RWPE1 (cell line): ENCODE measurements at regions not wholly inside any gene's neighbourhood (a gene's known extent, or its start where the extent isn't known, plus 50 kb on each side); places are given as distances from the start of the nearest gene placed in this dataset.

ENCODE experiments used
- CTCF ChIA-PET: fragments of 350-600 bp; sonication (Branson Sonifier 250); formaldehyde crosslinking; extraction: SDS; loops from one replicate; lab custom pipeline; 2021; lab: Yijun Ruan, JAX
- POLR2A ChIA-PET: fragments of 400-600 bp; formaldehyde crosslinking; extraction: SDS; loops from one replicate; lab custom pipeline; 2020; ENCODE audit warnings: antibody characterized with exemption; ENCODE audit not compliant: low non-redundant PET; lab: Yijun Ruan, JAX
- DNase-seq: peaks from one replicate; pipeline ENCODE4 v3.0.0; 2012; ENCODE audit warnings: low spot score
- H3K27ac ChIP-seq: fragments of 450-650 bp; 2 replicates; pipeline ENCODE4 v1.5.1; 2017
- TF ChIP-seq, protein P1 (sequence below): fragments of 450-650 bp; conservative IDR thresholded peaks from 2 replicates; pipeline ENCODE4 v1.5.1; 2017; ENCODE audit warnings: low read depth, mild to moderate bottlenecking

DNA sequence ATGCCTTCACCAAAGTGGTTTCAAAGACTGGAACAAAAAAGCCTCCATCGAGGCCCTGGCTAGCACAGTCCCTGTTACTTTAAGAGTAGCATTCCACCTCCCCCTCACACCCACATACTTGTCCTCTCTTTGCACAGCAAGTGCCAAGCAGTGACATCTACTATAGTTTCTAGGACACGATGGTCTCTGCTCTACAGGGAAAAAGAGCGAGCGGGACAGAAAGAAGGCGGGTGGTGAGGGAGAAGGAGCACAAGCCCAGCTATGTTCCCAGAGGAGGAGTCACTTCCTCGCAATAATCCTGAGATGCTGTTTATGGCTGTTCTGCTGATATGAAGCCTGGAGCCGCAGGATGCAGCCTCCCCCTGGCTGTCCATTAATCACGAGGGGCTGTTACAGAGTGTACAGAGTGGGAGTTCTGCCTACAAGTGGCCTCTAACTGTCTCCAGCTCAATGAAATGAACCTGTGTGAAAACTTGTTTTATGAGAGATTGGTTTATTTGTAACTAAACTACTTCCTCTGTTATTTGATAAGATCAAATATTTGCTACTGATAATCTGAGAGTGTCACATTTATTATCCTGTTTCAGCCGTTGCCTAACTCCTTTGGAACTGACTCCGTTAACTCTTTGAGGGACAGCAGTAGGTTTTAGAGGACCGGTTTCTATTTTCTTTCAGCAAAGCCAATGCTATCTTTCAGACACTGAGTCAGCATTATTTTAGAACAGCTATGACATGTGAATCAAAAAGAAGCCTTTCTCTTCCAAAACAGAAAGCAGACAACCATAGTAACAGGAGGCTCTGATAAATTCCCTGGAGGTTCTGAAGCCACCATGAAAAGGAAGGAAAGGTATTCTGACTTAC, 208.0 kb downstream of the SPRY2 start:
- DNase-seq = no peak
- no peak overlapping the region for H3K27ac ChIP-seq
- TF ChIP-seq, protein P1, sequence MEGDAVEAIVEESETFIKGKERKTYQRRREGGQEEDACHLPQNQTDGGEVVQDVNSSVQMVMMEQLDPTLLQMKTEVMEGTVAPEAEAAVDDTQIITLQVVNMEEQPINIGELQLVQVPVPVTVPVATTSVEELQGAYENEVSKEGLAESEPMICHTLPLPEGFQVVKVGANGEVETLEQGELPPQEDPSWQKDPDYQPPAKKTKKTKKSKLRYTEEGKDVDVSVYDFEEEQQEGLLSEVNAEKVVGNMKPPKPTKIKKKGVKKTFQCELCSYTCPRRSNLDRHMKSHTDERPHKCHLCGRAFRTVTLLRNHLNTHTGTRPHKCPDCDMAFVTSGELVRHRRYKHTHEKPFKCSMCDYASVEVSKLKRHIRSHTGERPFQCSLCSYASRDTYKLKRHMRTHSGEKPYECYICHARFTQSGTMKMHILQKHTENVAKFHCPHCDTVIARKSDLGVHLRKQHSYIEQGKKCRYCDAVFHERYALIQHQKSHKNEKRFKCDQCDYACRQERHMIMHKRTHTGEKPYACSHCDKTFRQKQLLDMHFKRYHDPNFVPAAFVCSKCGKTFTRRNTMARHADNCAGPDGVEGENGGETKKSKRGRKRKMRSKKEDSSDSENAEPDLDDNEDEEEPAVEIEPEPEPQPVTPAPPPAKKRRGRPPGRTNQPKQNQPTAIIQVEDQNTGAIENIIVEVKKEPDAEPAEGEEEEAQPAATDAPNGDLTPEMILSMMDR = no peak
- POLR2A ChIA-PET = no interaction called here
- CTCF ChIA-PET = interaction anchor here (0.6 to 0.7 kb wide), 3 partner anchors 11 to 566 kb away, joined by 3 read pairs; no protein-coding TSS in a partner anchor

DNA sequence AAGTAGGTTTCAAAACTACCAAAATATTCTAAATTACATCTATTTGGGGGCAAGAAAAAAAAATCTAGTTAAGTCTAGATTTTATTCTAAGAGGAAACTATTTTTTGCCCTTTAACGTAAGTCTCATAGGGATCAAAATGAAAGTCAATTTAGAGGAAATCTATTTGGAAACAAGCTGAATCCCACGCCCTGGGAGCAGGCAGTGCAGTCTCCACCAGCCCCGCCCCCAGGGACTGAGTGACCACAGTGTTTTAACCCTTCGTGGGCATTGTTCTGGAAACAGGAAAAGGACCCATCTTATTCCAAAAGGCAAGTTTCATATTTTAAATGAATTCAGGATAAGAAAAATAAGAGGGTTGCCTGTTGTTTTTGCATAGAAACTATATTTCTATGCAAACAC, 209.7 kb downstream of the SPRY2 start:
- TF ChIP-seq, protein P1 = no peak
- peak; percentile 11 for DNase-seq
- CTCF ChIA-PET = interaction anchor here (0.5 to 0.7 kb wide), 2 partner anchors 40 to 43 kb away, joined by 3 to 4 read pairs; no protein-coding TSS in a partner anchor
- POLR2A ChIA-PET = no interaction called here
- no peak overlapping the region for H3K27ac ChIP-seq

DNA sequence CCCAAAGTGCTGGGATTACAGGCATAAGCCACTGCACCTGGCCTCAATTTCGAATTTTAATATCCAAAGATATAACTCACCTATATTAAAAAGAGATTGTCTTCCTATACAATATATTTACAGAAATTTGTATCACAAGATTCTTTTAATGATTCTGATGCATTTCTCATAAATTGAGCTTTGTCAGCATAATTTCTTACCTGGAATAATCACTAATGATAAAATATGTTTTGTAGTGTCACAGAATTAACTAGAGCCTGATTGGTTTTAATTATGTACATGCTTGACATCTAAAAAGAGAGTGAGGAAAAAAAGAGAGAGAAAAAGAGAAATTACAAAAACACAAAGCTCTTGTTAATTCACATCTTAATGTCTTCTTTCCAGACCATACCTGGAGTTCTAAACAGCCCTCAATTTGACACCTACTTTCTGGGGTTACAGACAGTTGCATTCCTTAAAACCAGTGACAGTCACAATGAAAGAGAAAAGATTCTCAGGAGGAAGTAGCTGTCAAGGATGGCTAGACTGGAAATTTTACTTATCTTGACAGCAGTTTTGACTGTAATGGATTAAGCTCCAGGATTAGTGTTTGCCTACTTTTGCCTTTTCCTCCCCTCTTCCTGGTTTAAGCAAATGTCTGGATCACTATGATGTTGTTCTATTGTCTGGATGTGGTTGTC, 214.4 kb downstream of the SPRY2 start:
- ChIA-PET CTCF (interaction anchor here (0.6 kb wide), 1 partner anchor 21 kb away, joined by 3 read pairs; no protein-coding TSS in a partner anchor), POLR2A (no interaction called here)
- no peak for DNase-seq
- TF ChIP-seq, protein P1 = no peak
- H3K27ac ChIP-seq = no peak overlapping the region

DNA sequence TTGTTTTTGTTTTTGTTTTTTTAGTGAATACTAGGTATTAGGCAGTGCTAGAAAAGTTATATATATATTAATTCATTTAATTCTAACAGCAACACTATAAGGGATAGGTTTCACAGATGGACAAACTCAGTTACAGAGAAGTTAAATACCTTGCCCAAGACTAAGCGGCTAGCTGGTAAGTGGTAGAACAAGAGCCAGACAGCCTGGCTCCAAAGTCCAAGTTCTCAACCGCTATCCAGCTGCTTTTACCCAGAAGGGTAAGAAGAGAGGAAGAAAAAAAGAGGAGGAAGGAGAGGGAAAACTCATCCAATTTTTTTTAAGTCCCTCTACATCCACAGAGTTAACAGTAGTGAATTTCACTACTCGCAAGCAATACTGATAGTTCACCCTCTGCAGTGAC, 217.0 kb downstream of the SPRY2 start:
- no peak overlapping the region for H3K27ac ChIP-seq
- POLR2A ChIA-PET = no interaction called here
- CTCF ChIA-PET = no interaction called here

DNA sequence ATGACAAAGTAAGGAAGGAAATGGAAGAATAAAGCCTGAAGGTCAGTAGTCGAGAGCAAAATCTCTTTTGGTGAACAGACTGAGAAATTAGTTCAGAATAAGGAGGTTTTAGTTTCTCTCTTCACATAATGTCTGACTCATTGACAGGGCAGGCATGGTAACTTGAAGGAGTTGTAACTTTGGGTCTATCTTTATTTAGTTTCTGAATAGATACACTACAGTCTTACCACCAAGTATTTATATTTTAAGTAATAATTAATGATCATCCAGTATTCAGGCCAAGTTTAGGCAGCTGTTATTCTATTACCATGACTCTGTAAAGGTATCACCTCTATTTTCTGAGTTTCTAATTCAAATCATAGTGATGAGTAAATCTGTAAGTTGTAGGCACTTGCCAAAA, 219.9 kb downstream of the SPRY2 start:
- no peak for DNase-seq
- POLR2A ChIA-PET = no interaction called here

More for the DNA sequence above, 217.0 kb downstream of the SPRY2 start:
- TF ChIP-seq, protein P1 = no peak
- DNase-seq = no peak

DNA sequence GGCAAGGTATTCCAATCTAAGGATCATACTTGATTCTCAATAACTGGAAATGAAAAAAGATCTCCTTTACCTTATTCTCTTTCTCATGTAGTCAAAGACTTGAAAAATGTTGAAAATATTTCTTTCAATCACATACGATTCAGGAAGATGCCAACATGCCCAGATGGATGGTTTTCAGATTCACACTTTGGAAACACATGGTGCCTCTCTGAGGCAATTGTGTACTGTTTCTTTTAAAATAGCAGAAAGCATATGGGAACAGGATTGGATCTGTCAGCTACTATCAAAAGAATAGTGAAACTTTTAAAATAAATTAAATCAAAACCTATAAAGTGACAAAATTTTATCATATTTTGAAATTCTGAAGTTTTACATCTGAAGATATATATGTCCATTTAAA, 222.4 kb downstream of the SPRY2 start:
- TF ChIP-seq, protein P1 = no peak
- DNase-seq = no peak
- no peak overlapping the region for H3K27ac ChIP-seq
- POLR2A ChIA-PET = no interaction called here
- CTCF ChIA-PET = no interaction called here

More for the DNA sequence above, 219.9 kb downstream of the SPRY2 start:
- CTCF ChIA-PET = no interaction called here
- TF ChIP-seq, protein P1 = no peak
- no peak overlapping the region for H3K27ac ChIP-seq
